NB4 (cell line): ENCODE measurements at regions not wholly inside any gene's neighbourhood (a gene's known extent, or its start where the extent isn't known, plus 50 kb on each side); places are given as distances from the start of the nearest gene placed in this dataset.
A peak's percentile ranks its signal among the peaks of the same experiment; 100 is the strongest.

Source experiments
- DNase-seq: peaks from one replicate; pipeline ENCODE4 v3.0.0; 2010; ENCODE audit warnings: low read depth
- H3K4me3 ChIP-seq: one replicate; pipeline ENCODE4 v1.5.1; 2011; ENCODE audit warnings: mild to moderate bottlenecking, low read depth, low read length, moderate library complexity
- CTCF ChIP-seq: IDR thresholded peaks from one replicate; pipeline ENCODE4 v1.5.1; 2012; ENCODE audit warnings: low read depth, low read length
- MAX ChIP-seq: IDR thresholded peaks from 2 replicates; pipeline ENCODE4 v1.6.1; 2011; ENCODE audit warnings: low read depth, low read length
- MYC ChIP-seq: IDR thresholded peaks from 2 replicates; pipeline ENCODE4 v1.6.1; 2011; ENCODE audit warnings: low read depth, low read length
- POLR2A ChIP-seq: IDR thresholded peaks from 2 replicates; pipeline ENCODE4 v1.6.1; 2011; ENCODE audit warnings: mild to moderate bottlenecking; ENCODE audit not compliant: insufficient read length; ENCODE audit errors: extremely low read depth

- no peak overlapping the region for H3K4me3 ChIP-seq
- TF ChIP-seq MAX: no peak
- no peak for TF ChIP-seq POLR2A
- no peak for TF ChIP-seq MYC
- no peak for TF ChIP-seq CTCF
- DNase-seq: peak; percentile 37
These were observed 309.4 kb downstream of the SEC14L1 start for GRCh38 chr17:77449908-77450741.

GRCh38 chr17:77450742-77451244 lies 310.0 kb downstream of the SEC14L1 start:
- no peak overlapping the region for H3K4me3 ChIP-seq
- TF ChIP-seq CTCF: no peak
- no peak for TF ChIP-seq POLR2A
- no peak for TF ChIP-seq MYC
- no peak for TF ChIP-seq MAX
- no peak for DNase-seq

- TF ChIP-seq CTCF: no peak
- TF ChIP-seq POLR2A: no peak
- TF ChIP-seq MAX: no peak
- no peak for TF ChIP-seq MYC
- peak overlapping the region; percentile 25 for H3K4me3 ChIP-seq
- peak; percentile 48 for DNase-seq
These were observed 310.6 kb downstream of the SEC14L1 start for GRCh38 chr17:77451245-77451893.

- peak; percentile 39 for DNase-seq
- peak overlapping the region; percentile 25 for H3K4me3 ChIP-seq
- TF ChIP-seq POLR2A: no peak
- TF ChIP-seq MAX: no peak
These were observed 311.4 kb downstream of the SEC14L1 start for GRCh38 chr17:77451894-77452852.

GRCh38 chr17:77453613-77454241 lies 313.0 kb downstream of the SEC14L1 start:
- H3K4me3 ChIP-seq: no peak overlapping the region
- no peak for DNase-seq
- TF ChIP-seq MYC (no peak), MAX (no peak), CTCF (no peak), POLR2A (no peak)
